ENCODE measurements at regions not wholly inside any gene's neighbourhood (a gene's known extent, or its start where the extent isn't known, plus 50 kb on each side); places are given as distances from the start of the nearest gene placed in this dataset.

DNA sequence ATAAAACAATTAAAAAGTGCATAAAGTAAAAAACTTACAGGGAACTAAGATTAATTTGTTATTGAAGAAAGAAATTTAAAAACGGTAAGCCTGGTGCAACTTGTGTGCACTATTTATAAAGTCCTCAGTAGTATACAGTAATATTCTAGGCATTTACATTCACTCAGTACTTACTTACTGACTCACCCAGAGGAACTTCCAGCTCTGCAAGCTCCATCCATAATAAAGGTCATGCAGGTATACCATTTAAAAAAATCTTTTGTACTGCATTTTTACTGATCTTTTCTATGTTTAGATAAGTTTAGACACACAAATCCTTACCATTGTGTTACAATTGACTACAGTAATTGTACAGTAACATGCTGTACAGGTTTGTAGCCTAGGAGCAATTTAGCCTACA, 51.5 kb upstream of the NXPH2 start:
- H3K9me3 ChIP-seq (replicated peaks; ENCODE audit: control insufficient read depth, insufficient read depth, low read depth, low read length) = no peaks in the 10 kb centered on the region
- 6% methylated on average over 1 of the region's 1 CpG for WGBS (ENCODE audit: insufficient coverage, low coverage, missing lambda C conversion rate)
- no TSS peak for BruUV-seq (replicated peaks)
- no peaks in the 10 kb centered on the region for H3K36me3 ChIP-seq (ENCODE audit: control insufficient read depth, insufficient read depth, low read length)
- intact Hi-C loops (cut with micrococcal nuclease) = no loop called here
- no peaks in the 10 kb centered on the region for H3K27me3 ChIP-seq (ENCODE audit: control insufficient read depth in 2 of 2, insufficient read depth in 2 of 2, low read length in 2 of 2)
- in situ Hi-C loops (cut with MboI) = no loop called here
- TF ChIP-seq MYC (IDR thresholded peaks at IDR 0.05; ENCODE audit: low read depth, low read length) = no peak
- TF ChIP-seq MYC (CRISPR knock-in tag; IDR thresholded peaks at IDR 0.05; ENCODE audit: borderline replicate concordance, low read depth) = no peak
- no peak for TF ChIP-seq HCFC1 (IDR thresholded peaks at IDR 0.05; ENCODE audit: low read depth, low read length)
- TF ChIP-seq CREM (IDR thresholded peaks at IDR 0.05; ENCODE audit: low read depth) = no peak
- no peak for TF ChIP-seq GABPB1 (CRISPR knock-in tag; IDR thresholded peaks at IDR 0.05)
- TF ChIP-seq MECOM (CRISPR knock-in tag; IDR thresholded peaks at IDR 0.05) = no peak
- TF ChIP-seq TCF7L2 (IDR thresholded peaks at IDR 0.05; ENCODE audit: low read depth, low read length) = no peak
- no peak for TF ChIP-seq SMARCB1 (IDR thresholded peaks at IDR 0.05; ENCODE audit: insufficient read length, low read depth)
- TF ChIP-seq TGIF2 (CRISPR knock-in tag; IDR thresholded peaks at IDR 0.05) = no peak
- TF ChIP-seq MCM2 (IDR thresholded peaks at IDR 0.05; ENCODE audit: low read depth) = no peak
- TF ChIP-seq, protein P1, sequence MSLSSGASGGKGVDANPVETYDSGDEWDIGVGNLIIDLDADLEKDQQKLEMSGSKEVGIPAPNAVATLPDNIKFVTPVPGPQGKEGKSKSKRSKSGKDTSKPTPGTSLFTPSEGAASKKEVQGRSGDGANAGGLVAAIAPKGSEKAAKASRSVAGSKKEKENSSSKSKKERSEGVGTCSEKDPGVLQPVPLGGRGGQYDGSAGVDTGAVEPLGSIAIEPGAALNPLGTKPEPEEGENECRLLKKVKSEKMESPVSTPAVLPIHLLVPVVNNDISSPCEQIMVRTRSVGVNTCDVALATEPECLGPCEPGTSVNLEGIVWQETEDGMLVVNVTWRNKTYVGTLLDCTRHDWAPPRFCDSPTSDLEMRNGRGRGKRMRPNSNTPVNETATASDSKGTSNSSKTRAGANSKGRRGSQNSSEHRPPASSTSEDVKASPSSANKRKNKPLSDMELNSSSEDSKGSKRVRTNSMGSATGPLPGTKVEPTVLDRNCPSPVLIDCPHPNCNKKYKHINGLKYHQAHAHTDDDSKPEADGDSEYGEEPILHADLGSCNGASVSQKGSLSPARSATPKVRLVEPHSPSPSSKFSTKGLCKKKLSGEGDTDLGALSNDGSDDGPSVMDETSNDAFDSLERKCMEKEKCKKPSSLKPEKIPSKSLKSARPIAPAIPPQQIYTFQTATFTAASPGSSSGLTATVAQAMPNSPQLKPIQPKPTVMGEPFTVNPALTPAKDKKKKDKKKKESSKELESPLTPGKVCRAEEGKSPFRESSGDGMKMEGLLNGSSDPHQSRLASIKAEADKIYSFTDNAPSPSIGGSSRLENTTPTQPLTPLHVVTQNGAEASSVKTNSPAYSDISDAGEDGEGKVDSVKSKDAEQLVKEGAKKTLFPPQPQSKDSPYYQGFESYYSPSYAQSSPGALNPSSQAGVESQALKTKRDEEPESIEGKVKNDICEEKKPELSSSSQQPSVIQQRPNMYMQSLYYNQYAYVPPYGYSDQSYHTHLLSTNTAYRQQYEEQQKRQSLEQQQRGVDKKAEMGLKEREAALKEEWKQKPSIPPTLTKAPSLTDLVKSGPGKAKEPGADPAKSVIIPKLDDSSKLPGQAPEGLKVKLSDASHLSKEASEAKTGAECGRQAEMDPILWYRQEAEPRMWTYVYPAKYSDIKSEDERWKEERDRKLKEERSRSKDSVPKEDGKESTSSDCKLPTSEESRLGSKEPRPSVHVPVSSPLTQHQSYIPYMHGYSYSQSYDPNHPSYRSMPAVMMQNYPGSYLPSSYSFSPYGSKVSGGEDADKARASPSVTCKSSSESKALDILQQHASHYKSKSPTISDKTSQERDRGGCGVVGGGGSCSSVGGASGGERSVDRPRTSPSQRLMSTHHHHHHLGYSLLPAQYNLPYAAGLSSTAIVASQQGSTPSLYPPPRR (CRISPR knock-in tag; IDR thresholded peaks at IDR 0.05; ENCODE audit: borderline replicate concordance) = no peak
- TF ChIP-seq ZNF239 (CRISPR knock-in tag; IDR thresholded peaks at IDR 0.05) = no peak
- TF ChIP-seq PHB2 (IDR thresholded peaks at IDR 0.05; ENCODE audit: low read depth) = no peak
- no peaks in the 10 kb centered on the region for H3K4me1 ChIP-seq (replicated peaks in 1 of 2; ENCODE audit: control insufficient read depth in 2 of 2, insufficient read depth in 2 of 2, low read length in 2 of 2)
- CTCF ChIA-PET (ENCODE audit: low intra/inter-chr PET ratio) = no interaction called here
- H3K79me2 ChIP-seq (ENCODE audit: control insufficient read depth, insufficient read depth, low read length) = no peaks in the 10 kb centered on the region
- no peak overlapping the region for H3K4me2 ChIP-seq (ENCODE audit: insufficient read depth, low read length)
- H3K9me1 ChIP-seq (ENCODE audit: control insufficient read depth, insufficient read depth, low read length) = no peaks in the 10 kb centered on the region
- no peaks in the 10 kb centered on the region for H4K20me1 ChIP-seq (replicated peaks; ENCODE audit: control insufficient read depth, insufficient read depth, low read length)
- POLR2A ChIA-PET = no interaction called here
- no peak for ATAC-seq
- H2AFZ ChIP-seq (ENCODE audit: low read depth, low read length) = no peak overlapping the region
- H3K9ac ChIP-seq (ENCODE audit: insufficient read depth in 1 of 2, low read depth in 2 of 2, low read length in 2 of 2) = no peak overlapping the region
- no peak overlapping the region for H3K4me3 ChIP-seq
- DNase-seq (ENCODE audit: extremely low read depth in 1 of 4, low spot score in 3 of 4) = no peak
- no peak overlapping the region for H3K27ac ChIP-seq (ENCODE audit: extremely low read depth, low read depth, low read length)
- FAIRE-seq = no peak
